CD4-positive, alpha-beta T cell treated with Interleukin-1 beta for 1 hour (primary cell): ENCODE measurements at regions not wholly inside any gene's neighbourhood (a gene's known extent, or its start where the extent isn't known, plus 50 kb on each side); places are given as distances from the start of the nearest gene placed in this dataset.

Source experiments
- DNase-seq, 2 donors: peaks; one replicate each; pipeline ENCODE4 v3.0.0-alpha.2; 2020 to 2022

DNA sequence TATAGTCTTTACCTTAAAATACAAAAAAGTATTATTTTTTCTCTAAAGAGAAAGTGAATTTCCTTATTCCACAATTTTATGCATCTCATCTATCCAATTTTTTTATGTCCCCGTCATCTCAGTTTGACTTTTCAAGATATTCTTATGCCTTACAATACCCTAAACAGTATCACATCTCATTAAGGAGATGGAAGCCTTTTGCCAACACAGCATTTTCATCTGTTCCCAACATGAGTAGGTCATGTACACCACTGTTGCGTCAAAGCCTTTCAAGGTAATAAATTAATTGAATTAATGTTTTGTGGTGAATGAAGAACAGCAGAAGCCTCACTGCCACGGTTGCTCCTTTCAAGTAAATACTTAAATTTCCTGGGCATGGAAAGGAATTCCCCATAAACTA, 299.4 kb downstream of the EPHA4 start:
- no peak for DNase-seq

DNA sequence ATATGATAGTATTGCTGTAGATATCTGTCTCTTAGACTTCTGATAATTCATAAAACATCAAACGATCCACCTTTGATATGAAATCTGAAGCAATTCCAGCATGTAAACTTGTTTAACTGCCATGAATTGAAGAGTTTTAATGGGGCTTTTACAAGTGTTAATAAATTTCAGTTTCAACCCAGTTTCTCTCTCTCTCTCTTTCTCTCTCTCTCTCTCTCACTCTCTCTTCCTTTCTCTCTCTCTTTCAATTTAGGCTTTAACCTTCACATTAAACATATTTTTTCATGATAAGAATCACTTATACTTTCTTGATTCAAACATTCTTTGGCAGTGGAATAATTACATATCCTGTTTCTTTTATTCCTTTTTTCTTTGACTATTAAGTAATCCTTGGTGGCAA, 296.1 kb downstream of the EPHA4 start:
- no peak for DNase-seq

DNA sequence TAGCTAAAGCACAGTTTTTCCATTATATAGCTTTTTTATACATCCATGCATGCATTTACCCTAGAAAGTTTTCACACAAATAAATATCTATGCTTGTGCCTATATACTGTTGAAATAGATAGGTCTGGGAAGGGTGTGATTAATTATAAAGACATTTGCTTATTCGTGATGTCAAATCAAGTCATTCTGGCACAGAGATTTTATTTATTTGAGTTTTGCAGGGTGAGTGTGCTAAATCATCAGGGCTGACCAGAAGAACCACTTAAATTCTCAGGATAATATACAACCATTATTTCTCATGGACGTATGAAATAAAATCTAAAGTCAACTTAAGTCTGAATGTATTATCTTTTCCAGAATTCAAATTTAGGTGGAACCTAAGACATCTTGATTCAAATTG, 295.5 kb downstream of the EPHA4 start:
- no peak for DNase-seq

DNA sequence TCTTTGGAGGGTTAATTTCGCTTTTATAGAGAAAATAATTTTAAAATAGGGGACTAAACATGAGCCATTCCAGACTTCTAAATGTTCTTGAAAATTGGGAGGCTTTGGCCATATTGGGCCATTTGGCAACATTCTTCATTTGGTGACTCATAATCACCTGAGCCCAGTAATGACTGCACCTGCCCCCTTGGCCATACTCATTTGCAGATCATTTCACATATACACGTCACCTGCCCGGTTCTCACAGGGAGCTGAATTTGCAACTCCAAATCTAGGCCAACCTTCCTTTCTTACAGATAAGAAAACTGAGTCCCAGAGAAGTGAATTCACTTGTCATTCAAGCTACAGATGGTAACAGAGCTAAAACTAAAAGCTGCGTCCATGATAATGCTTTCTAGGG, 289.7 kb downstream of the EPHA4 start:
- no peak for DNase-seq

DNA sequence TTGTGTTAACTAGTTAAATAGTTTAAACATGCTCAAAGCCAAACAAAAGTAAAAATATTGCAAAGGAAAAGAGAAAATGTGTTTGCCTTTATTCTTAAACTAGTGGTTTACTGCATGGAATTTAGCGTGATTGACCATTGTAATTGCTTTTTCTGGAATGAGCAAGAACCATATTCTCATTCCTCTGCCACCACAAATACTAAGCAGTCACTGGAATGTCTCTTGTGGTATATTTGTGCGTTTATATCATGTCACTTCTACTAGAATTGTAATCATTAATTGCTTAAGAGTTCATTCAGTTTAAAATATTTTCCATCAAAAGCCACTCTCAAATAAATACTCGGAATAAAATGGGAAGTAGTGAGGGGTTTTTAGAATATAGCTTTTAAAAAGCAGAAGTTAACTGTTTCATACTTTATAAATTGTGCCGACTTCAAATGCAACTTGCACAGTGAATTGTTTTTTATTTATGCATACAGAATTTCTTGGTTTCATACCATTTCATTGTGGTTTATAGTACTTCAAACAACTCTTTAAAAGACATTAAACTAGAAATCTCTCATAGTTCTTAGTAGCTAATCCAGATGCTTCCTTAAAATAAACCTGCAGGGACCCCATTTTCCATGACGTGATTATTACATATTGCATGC, 288.1 kb downstream of the EPHA4 start:
- DNase-seq = no peak

DNA sequence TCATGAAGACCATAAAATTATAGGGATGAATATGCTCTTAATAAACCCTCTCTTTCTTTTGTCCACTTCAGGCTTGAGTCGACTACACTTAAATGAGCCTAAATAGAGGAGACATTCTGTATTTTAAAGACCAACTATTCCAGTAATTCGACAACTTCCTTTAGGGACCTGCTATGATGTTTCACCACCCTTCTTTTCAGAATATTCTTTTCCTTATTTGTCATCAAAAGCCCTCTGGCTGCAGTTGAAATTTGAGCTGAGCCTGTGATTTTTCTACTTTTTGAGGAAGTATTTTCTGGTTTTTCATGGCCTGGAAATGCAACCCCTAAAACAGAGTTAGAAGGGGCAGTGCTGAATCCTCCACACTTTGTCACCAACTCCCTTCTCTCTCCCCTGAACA, 287.0 kb downstream of the EPHA4 start:
- DNase-seq = no peak

DNA sequence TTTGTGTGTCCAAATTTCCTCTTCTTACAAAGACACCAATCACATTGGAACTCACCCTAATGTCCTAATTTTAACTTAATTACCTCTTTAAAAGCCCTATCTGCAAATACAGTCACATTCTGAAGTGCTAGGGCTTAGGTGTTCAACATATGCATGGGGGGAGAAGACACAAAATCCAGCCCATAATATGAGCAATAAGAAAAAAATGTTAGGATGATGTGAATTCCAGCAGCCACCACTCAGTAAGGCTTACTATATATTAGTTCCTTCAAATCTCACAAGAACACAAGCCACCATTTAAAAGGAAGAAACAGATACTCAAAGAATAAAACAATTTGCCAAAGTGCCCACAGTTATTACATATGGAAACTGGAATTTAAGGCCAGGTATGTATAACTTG, 285.7 kb downstream of the EPHA4 start:
- no peak for DNase-seq

DNA sequence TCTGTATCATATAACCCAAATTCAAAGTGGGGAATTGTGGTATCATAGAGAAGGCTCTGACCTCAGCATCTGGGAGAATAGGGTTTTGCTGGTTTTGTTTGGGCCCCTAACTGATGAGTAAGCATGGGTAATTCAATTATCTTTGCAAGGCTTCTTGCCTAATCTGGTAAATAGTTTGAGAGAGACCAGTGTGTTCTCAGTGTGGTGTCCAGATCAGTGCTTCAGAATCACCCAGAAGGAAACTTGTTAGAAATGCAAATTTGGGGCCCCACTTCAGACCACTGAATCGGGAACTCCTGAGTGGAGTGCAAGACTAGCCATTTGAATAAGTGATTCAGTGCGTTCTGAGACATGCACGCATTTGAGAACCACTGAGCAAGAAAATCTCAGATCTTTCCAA, 282.7 kb downstream of the EPHA4 start:
- no peak for DNase-seq

DNA sequence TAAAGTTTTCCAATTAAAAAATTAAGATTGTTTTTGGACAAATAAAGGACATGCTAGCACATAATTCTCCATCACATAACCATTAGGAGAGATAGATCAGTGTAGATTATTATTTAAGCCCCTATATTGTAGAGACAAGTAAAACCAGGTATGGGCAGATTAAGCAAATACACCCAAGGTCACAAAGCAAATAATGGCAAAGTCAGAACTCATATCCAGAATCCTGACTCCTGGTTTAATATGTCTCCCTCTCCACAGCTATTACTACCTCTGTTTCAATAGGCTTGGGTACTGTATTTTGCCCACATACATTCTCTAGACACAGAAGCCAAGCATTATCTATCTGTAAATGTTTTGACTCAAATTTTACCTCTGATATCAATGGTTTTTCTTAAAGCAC, 282.3 kb downstream of the EPHA4 start:
- no peak for DNase-seq

DNA sequence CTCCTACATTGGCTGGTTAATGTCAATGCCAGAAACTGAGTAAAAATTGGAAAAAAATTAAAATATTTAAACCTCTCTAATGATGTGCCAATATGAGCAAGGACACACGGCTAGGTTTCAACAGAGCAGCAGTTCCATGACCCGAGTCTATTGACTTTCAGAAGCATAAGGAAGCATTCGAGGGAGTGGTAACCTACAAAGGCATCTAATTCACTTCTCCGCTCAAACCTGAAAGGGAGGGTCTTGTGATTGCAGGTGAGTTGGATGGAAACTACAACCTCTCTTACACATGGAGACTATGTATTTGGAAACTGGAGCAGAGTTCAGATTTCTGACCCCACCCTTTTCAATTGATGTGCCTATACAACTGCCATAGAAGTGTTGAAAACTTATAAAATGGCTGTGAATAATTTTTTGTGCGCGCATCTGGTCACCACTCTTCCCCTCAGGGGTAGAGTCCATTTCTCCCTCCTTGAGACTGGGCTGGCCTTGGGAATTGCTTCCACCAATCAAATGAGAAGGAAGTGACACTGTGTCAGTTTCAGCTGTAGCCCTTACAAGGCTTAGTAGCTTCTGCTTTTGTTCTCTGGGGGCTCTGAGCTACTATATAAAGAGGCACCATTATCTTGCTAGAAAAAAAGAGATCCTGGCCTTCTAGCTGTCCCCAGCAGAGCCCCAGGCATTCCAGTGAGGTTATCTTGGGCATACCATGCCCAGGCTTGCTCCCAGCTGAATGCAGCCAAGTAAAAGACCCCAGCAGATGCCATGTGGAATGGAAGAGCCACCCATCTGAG, 278.0 kb downstream of the EPHA4 start:
- DNase-seq = no peak

DNA sequence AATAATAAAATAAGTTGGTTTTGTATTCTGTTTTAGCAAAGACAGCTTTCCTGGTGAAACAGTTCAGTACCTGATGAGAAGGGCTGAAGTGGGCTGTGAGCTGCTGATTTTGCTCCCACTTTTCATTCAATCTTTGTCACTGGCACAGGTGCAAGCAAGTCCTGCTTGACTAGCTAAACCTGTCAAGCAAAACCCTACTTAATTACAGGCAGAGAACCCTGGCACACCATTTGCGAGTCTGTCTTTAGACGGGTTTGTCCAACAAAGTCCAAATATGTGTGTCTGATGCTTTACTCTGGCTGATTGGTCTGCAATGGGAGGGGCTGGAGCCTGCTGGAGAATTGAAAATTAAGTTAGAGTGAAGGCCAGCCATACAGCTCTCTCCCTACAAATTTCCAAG, 267.2 kb downstream of the EPHA4 start:
- DNase-seq = no peak

DNA sequence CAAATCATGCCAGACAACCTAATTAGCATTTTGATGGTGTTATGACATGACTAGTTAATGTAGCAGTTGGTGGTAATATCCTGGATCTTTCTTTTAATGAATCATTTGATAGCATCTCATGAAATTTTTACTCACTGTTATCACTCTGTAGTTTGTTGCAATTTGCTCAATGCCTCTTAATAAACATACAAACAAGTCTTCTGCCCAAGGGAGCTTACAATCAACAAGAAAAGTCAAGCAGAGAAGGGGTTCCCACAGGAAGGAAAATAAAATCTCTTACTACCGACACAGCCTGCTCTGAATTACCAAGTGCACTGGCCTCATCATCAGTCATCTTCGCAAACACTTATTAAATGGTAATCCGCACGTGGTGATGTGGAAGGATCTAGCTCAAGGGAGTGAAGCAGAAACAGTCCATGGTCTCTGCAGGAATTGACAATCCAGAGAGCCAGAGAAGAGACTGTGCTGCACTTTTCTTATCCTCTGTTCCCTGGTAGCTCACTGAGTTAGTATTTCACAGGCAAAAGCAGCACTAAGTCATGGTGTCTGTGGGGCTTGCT, 263.5 kb downstream of the EPHA4 start:
- no peak for DNase-seq

DNA sequence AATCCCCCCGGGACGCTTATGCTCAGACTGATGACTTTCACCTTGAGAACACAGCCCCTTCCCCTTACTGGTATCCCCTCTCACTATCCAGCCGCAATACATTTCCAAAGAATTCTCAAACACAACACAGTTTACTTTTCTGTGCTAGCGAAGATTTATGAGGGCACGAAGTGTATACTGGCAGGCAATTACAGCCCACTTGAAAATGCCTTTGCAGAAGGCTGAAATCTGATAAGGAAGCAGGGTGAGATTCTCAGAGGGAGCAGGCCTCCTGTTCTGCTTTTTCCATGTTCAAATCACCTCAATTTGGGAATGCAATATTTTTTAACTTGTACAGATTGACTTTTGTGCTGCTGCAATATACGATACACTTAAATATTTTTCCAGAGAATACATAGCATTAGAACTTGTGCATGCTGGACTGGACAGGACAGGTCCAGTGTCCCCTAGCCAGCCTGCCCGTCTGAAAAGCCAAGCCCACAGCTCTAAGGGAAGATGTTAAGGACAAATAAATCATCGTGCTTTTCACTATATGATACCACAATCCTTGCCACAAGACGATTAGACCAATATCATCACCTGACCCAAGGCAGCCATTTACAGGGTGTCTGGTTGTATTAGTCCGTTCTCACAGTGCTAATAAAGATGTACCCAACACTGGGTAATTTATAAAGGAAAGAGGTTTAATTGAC, 262.1 kb downstream of the EPHA4 start:
- no peak for DNase-seq

DNA sequence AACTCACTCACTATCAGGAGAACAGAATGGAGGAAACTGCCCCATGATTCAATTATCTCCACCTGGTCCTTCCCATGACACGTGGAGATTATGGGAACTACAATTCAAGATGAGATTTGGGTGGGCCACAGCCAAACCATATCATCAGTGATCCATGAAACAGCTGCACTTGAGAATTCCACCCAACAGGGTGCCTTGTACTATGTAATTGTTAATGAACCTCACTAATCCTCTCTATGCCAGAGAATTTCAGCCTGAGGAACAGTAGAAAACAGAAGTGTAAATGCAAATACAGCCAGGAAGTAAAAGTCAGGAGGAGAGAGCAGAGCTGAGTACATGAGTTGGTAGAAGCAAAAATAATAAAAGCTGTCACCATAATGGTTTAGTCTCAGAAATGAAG, 261.4 kb downstream of the EPHA4 start:
- no peak for DNase-seq

DNA sequence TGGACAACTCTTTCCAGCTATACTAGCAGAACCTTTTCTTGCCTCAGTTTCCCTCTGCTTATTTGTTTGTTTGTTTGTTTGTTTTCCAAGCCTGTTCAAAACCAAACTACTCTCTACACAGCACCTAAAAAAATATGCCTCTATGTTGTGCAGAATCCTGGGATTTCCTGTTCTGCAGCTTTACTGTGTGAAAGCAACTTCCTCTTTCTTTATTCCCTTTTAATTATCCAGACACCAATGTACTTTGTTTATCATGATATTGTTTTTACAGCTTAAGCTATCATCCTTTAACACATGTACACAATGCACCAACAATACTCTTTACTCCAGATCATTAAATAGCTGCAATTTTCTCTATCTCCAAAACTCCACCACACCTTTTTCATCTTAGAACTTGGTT, 259.5 kb downstream of the EPHA4 start:
- DNase-seq = no peak

DNA sequence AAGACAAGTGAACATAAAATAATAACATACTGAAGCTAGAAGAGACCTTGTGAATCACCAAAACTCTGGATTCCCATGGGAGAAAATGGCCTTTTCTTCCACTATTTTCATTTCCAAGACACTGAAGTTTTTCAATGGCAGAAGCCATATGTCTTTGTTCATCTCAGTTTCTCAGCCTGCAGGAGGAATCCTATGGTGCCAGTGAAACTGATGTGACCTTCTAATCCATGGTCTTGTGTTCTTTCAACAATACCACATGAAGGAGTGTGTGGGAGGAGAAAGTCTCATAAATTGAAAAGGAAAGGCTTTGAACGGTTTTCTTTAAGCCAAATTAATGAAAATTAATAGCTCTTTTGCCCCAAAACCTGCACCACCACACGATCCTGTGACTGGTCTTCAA, 257.3 kb downstream of the EPHA4 start:
- no peak for DNase-seq

DNA sequence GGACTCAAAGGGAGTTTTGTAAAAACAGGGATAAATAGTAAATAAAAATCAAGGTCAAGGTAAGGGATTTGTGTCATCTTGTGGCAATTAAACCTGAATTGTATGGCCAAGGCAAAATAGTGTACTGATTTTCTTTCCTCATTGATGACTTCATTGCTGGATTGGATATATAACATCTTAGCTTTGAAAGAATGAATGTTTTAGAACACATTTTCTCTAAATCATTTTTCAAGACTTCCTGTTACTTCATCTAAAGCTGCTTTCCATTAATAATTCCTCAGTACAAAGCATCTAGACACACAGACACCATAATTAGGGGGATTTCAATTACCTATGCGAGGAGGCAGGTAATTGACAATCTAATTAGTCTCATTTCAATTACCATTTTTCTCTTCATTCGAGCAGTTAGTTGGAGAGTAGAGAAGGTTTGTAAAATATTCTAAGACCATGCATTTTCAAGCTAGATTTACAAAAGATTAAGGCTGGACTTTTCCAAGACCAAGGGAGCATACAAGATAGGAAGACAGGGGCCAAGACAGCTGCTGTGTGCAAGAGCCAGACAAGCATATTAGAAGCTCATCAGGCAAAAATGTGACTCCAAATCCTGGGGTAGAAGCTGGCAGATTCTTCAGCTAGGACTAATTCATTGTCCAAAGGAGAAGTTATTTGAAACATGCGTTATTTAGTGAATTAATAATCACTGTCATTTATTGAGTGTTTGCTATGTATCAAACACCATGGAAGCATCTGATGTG, 253.6 kb downstream of the EPHA4 start:
- DNase-seq = no peak

DNA sequence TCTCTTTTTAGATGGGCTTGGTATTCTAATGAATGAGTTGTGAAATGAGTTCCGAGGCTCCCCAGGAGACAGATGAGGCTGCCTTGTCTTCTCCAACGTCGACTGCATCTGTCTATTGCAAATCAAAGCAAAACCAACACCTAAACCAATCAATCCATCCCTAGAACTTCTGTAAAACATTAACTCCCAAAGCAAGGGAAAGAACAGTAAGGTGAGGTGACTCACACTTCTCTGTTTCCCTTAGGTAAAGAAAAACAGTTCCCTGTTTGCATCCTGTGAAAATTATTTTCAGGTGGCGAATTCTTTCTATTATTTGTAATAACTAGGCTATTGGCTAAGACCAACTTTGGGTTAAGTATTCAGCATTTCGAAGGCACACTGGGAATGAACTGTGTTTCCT, 249.4 kb downstream of the EPHA4 start:
- no peak for DNase-seq

DNA sequence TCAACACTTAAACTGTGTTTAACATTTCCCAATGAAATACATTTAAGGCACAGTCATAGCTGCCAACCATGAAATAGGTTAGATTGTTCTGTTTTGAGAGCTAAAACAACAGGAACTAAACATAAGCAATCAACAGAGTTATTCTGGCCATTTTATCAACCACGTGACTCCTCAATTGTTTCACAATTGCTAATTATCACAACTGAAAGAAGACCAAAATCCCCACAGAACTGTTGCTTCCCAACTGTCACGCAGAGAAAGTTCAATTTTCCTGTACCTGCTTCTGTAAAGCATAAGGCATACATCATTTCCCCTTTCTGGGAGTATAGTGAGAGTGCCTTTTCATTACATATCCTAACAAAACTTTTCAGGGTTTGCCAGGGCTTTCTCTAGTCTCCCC, 248.6 kb downstream of the EPHA4 start:
- no peak for DNase-seq

DNA sequence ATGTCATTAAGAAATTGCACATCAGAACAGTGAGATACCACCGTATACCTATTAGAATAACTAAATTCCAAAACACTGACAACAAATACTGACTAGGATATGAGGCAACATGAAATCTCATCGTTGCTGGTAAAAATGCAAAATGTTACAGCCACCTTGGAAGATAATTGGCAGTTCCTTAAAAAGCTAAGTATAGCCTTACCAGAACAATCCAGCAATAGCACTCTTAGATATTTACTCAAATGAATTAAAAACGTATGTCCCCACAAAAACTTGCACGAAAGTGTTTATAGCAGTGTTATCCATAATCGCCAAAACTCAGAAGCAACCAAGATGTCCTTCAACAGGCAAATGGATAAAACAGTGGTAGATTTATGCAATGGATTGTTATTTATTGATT, 241.7 kb downstream of the EPHA4 start:
- no peak for DNase-seq

DNA sequence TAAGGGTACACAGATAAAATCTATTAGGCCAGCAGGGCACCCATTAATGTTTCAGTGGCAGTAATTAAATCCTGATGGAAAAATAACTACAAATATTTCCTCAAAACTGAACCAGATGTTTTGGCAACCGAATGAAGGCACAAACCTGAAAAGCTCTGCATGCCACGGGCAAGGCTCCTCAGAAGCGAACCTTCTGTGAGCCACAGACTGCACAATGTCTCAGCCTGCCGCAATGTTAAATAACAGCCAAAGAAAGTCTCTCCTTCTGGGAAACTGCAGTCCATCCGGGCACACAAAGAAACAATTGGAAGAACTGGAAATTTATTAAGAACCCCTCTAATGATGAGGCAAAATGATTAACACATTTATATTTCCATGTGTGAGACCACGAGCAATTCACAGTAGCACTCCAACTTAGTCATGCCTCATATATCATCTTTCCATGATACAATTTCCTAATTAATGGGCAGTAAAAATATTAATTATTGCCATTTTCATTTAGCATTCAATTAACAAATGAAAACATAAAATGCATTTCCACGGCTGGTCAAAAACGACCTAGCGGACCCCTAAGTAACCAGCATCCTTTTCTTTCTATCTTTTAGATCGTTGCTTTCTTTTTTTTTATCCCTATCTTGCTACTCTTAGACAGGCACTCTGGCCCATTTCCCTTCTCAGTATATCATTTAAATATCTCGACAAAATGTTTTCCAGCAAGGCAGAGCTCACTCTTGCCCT, 237.5 kb downstream of the EPHA4 start:
- no peak for DNase-seq

DNA sequence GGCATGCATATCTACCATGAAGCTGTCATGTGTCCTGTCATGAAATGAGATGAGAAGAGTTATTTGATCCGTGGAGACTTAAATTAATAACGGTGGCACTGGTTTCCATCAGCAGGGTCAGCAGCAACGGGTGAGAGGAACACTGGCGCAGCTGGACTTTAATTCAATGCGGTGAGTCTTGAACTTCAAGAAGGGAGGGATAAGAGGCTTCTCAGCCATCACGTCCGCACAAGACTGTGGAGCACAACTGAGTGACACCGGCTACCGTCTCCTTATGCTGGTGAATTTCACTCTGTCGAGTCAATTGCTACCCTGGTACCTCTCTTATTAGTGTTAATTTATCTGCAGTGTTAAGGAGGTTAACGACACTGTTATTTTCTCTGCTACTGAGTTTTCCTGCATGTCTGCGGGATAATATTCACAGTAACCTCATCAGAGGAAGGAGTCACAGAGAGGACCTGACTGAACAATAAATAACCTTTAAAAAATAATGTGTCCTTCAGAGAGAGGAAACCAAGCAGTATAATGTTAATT, 236.8 kb downstream of the EPHA4 start:
- DNase-seq = no peak
